ENCODE measurements at regions not wholly inside any gene's neighbourhood (a gene's known extent, or its start where the extent isn't known, plus 50 kb on each side); places are given as distances from the start of the nearest gene placed in this dataset.

- no peak overlapping the region for H3K27ac Mint-ChIP-seq
- peaks cover 16% of the 10 kb centered on the region for H3K27me3 Mint-ChIP-seq (ENCODE audit: insufficient read depth)
- Histone ChIP-seq H3K9ac (ENCODE audit: extremely low read depth, low read length, poor library complexity, severe bottlenecking) (no peak overlapping the region), H3K4me1 (ENCODE audit: control insufficient read depth, insufficient read depth, low read length) (no peaks in the 10 kb centered on the region), H3K27me3 (ENCODE audit: control insufficient read depth, insufficient read depth, low read length, poor library complexity, severe bottlenecking) (peaks cover 11% of the 10 kb centered on the region), H3K27ac (ENCODE audit: low read depth, low read length) (no peak overlapping the region), H3K4me3 (ENCODE audit: low read length) (no peak overlapping the region), H3K36me3 (ENCODE audit: control insufficient read depth, insufficient read depth, low read length) (no peaks in the 10 kb centered on the region), H3K9me3 (ENCODE audit: control insufficient read depth, low read length) (no peaks in the 10 kb centered on the region)
- 85 to 90% methylated on average over 6 of the region's 6 CpGs for WGBS, 2 experiments (ENCODE audit: insufficient coverage in 1 of 2, insufficient read length in 1 of 2)
- H3K9me3 Mint-ChIP-seq, result no peaks in the 10 kb centered on the region
- H3K36me3 Mint-ChIP-seq (ENCODE audit: low read depth), result no peaks in the 10 kb centered on the region
- TF ChIP-seq CTCF (conservative IDR thresholded peaks at IDR 0.05), result no peak
- peaks cover 2% of the 10 kb centered on the region for H3K4me1 Mint-ChIP-seq
- DNase-seq, result no peak
- no peak overlapping the region for H3K4me3 Mint-ChIP-seq
Measured at GRCh38 chr16:86184185-86184584, 285.2 kb downstream of the IRF8 start.

GRCh38 chr16:86185089-86185488 lies 286.1 kb downstream of the IRF8 start:
- Histone ChIP-seq H3K36me3 (ENCODE audit: control insufficient read depth, insufficient read depth, low read length) (no peaks in the 10 kb centered on the region), H3K27ac (ENCODE audit: low read depth, low read length) (no peak overlapping the region), H3K4me3 (ENCODE audit: low read length) (no peak overlapping the region), H3K27me3 (ENCODE audit: control insufficient read depth, insufficient read depth, low read length, poor library complexity, severe bottlenecking) (peaks cover 17% of the 10 kb centered on the region), H3K4me1 (ENCODE audit: control insufficient read depth, insufficient read depth, low read length) (no peaks in the 10 kb centered on the region), H3K9me3 (ENCODE audit: control insufficient read depth, low read length) (no peaks in the 10 kb centered on the region), H3K9ac (ENCODE audit: extremely low read depth, low read length, poor library complexity, severe bottlenecking) (no peak overlapping the region)
- Mint-ChIP-seq H3K27ac (no peak overlapping the region), H3K27me3 (ENCODE audit: insufficient read depth) (peaks cover 22% of the 10 kb centered on the region), H3K36me3 (ENCODE audit: low read depth) (no peaks in the 10 kb centered on the region), H3K4me3 (no peak overlapping the region), H3K4me1 (peaks cover 2% of the 10 kb centered on the region), H3K9me3 (no peaks in the 10 kb centered on the region)
- DNase-seq, result no peak
- WGBS, 2 experiments (ENCODE audit: insufficient coverage in 1 of 2, insufficient read length in 1 of 2), result 82 to 86% methylated on average over 5 to 6 of the region's 6 CpGs
- no peak for TF ChIP-seq CTCF (conservative IDR thresholded peaks at IDR 0.05)

GRCh38 chr16:86186313-86186712 lies 287.4 kb downstream of the IRF8 start:
- H3K4me1 Mint-ChIP-seq, result peaks cover 2% of the 10 kb centered on the region
- 91 to 96% methylated on average over 6 to 13 of the region's 13 CpGs for WGBS, 2 experiments (ENCODE audit: insufficient coverage in 1 of 2, insufficient read length in 1 of 2)
- no peak overlapping the region for H3K27ac Mint-ChIP-seq

More at GRCh38 chr16:86186313-86186712, 287.4 kb downstream of the IRF8 start:
- TF ChIP-seq CTCF (conservative IDR thresholded peaks at IDR 0.05), result no peak
- H3K36me3 ChIP-seq (ENCODE audit: control insufficient read depth, insufficient read depth, low read length), result no peaks in the 10 kb centered on the region
- no peak overlapping the region for H3K4me3 Mint-ChIP-seq
- no peak overlapping the region for H3K4me3 ChIP-seq (ENCODE audit: low read length)
- H3K27me3 Mint-ChIP-seq (ENCODE audit: insufficient read depth), result peaks cover 25% of the 10 kb centered on the region
- no peaks in the 10 kb centered on the region for H3K4me1 ChIP-seq (ENCODE audit: control insufficient read depth, insufficient read depth, low read length)
- no peak overlapping the region for H3K9ac ChIP-seq (ENCODE audit: extremely low read depth, low read length, poor library complexity, severe bottlenecking)
- H3K36me3 Mint-ChIP-seq (ENCODE audit: low read depth), result no peaks in the 10 kb centered on the region
- H3K27ac ChIP-seq (ENCODE audit: low read depth, low read length), result no peak overlapping the region
- H3K9me3 Mint-ChIP-seq, result no peaks in the 10 kb centered on the region
- peaks cover 17% of the 10 kb centered on the region for H3K27me3 ChIP-seq (ENCODE audit: control insufficient read depth, insufficient read depth, low read length, poor library complexity, severe bottlenecking)
- no peak for DNase-seq
- H3K9me3 ChIP-seq (ENCODE audit: control insufficient read depth, low read length), result no peaks in the 10 kb centered on the region

All from endodermal cell (in vitro differentiated cells).